DMS153 treated with DMSO at 0.1 percent for 48 hours (cell line): ENCODE measurements at regions not wholly inside any gene's neighbourhood (a gene's known extent, or its start where the extent isn't known, plus 50 kb on each side); places are given as distances from the start of the nearest gene placed in this dataset.

ENCODE experiments used
- DNase-seq: peaks from one replicate; lab custom pipeline; 2025; ENCODE audit not compliant: unreplicated experiment; lab: John Stamatoyannopoulos, UW

GRCh38 chr9:690517-691111 lies 150.9 kb upstream of the DMRT1 start:
- DNase-seq: no peak

DNA sequence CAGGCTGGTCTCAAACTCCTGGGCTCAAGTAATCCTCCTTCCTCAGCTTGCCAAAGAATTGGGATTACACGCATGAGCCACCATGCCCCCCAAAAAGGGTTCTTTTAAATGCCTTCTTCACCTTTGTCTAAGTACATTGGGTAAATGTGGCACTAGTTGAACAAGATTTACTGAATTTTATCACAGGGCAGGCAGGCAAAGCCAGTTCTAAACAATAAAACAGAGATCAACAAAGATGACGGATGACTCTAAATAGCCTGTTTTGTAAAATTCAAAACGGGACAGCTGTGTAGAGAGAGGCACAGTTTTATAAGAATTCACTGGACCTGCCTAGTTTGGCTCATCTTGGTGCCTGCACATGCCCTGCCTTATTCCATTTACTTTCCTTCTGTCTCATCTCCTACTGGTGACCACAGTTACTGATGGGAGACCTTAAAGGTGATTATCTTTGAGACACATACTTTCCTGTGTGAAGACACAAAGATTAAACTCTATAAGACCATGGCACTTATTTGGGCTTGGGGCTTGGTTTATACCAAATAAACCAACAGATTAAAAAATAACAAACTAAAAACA lies 149.6 kb upstream of the DMRT1 start:
- no peak for DNase-seq

- no peak for DNase-seq
These were observed 148.8 kb upstream of the DMRT1 start for GRCh38 chr9:692636-693129.

DNA sequence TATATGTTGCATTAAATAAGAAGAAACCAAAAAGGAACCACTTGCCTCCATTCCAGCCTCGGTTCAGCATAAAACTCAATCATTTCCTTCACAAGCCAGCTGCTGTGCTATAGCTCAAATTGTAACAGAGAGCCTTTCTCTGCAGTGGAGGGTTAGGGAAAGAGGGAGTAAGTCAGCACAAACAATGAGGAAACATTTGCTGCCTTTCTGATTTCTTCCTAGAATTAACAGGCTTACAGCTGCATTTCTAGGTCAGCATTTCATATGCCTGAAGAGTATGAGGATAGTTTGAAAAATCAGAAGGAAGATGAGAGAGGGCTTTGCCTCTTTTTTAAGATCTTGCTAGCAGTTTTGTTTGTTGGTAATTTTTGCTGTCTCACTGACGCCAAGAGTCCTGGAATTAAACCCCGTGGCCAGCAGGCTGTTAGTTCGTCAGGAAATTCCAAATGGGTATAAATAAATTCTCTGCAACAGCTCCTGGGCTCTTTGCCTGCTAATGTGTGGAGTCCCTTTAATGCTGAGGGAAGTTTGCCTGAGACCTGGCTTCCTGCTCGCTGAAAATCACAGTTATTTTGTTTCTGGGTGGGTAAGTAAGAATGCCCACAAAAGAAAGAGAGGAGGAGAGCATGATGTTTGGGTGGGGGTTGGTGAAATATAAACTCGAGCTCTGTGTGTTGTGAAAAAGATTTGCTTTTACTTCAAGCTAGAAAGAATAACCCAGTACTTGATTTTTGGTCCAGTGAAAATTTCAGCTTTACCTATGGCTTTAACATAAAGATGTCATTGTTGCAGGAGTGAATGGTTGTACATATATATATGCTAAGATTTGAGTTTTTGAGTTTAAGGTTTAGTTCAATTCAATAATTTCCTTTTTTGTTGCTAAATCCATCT lies 148.1 kb upstream of the DMRT1 start:
- DNase-seq: no peak

GRCh38 chr9:694092-694402 lies 147.4 kb upstream of the DMRT1 start:
- no peak for DNase-seq

DNA sequence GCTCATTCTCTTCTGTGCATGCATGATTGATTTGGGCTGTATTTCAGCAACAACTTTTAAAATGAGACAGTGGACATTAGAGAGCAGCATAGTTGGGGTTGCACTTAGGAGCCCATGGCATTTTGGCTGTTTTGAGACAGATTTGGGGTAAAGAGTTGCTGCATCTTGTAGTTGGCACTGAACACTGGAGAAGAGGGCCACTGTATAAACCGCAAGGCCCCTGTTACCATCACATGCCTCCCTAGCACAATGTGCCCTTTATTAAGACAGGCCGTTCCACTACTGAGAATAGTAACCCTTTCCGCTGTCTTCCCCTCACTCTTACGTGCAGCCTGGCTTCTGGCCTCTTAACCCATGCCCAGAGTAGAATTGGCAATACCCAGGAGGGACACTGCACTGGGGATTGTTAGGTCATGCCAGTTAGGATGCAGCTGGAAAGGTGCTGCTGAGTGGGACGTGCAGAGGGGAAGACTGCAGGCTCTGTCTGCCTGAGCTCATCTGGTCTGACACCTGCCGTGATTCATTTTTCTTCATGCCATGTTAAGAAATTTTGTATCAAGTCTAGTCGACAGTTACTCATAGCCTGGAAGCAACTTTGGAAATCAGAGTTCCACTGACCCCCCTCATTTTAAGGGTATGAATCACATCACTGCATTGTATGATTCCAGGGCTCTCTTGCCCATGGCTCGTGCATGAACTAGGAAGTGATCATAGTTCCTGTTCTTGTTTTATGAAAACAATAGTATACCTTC lies 146.9 kb upstream of the DMRT1 start:
- DNase-seq: no peak

DNA sequence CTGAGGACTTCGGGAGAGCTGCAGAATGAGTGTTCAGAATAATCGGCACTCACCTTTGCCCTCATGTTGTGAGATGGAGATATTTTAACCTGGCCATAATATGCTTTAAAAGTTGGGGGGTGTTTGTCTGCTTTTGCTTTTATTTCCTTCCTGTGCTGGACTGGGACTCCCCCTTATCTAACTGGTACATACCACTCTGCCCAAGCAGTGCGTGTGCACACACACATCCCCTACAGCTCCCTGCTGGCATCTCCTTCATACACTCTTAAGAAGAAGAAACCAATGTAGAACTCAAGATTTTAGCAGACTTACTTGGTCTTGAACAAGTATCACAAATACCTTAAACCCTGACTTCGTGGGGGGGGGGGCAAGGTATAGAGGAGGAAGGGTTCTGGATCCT lies 146.2 kb upstream of the DMRT1 start:
- no peak for DNase-seq

DNA sequence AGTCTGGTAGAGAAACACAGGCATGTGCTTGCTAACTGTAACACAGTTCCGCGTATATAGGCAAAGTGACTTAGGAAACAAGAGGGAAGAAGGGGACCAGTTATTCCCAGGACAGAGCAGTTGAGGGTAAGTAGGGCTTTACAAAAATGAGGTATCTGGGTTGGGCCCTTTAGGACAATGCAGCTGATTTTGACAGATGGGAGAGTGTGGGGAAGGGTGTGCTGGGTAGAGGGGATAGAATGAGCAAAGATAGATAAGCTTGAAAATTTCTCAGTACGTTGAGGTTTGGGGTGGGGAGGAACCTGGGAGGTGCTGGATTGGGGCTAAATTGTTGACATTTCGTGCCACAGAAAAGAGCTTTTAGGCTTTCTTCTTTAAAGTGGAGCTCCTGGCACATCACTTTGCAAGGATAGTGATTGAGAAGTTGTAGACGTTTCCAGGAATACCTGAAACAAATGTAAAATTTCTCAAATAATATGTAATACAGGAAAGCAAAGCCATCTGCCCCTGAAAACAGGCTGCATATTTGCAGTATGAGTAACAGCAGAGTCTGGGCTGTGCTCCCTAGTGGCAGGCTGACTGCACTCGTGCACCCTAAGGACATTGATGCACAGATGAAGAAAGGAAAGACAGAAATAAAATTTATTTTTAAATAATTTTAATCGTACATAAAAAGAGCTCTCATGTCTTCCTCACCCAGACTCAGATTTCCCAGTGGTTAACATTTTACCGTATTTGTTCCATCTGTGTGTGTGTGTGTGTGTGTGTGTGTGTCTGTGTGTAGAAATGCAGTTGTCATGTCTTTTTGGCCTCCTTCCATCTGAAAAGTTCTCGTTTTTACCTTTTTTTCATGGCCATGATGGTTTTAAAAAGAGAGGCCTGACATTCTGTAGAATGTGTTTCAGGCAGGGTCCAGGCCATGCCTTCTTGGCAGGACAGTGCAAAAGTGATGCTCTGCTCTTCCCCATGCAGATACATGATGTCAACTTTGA lies 144.9 kb upstream of the DMRT1 start:
- no peak for DNase-seq

- DNase-seq: no peak
These were observed 143.2 kb upstream of the DMRT1 start for GRCh38 chr9:698276-698675.

GRCh38 chr9:698954-699353 lies 142.5 kb upstream of the DMRT1 start:
- DNase-seq: no peak

DNA sequence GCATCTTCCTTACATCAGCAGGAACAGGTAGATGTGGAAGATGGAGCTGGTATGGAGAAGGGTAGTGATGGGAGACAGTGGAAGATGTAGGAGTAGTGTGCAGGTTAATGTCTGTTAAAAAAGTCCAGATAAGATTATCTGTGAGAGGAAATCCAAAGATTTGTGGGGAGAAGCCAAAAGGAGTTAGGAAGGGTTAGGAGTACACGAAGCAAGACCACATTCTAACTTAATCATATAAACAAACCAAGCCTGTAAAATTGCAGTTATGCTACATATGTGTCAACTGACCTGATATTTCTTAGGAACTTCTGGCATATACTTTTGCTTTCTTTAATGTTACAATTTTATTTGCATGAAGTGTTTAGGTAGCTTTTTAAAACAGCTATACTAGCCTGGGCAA lies 142.1 kb upstream of the DMRT1 start:
- no peak for DNase-seq

- no peak for DNase-seq
These were observed 140.9 kb upstream of the DMRT1 start for GRCh38 chr9:700365-701282.

- DNase-seq: no peak
These were observed 138.1 kb upstream of the DMRT1 start for GRCh38 chr9:703392-703791.

DNA sequence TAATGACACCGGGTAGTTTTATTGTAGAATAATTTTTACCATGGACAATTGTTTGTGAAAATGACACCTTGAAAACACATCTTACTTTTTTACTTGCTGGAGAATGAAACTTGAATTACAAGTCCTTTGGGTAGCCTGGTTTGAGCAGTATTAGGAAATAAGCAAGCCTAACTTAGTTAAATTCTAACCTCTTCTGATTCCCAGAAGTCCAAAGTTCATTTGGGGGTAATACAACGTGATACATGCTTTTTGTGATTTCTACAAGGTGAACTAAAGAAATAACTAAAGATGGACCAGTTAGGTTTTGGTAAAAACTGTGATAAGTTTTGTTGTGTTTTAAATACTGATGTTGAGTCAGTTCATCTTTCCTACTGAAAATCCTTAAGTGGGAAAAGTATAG lies 135.4 kb upstream of the DMRT1 start:
- DNase-seq: no peak

DNA sequence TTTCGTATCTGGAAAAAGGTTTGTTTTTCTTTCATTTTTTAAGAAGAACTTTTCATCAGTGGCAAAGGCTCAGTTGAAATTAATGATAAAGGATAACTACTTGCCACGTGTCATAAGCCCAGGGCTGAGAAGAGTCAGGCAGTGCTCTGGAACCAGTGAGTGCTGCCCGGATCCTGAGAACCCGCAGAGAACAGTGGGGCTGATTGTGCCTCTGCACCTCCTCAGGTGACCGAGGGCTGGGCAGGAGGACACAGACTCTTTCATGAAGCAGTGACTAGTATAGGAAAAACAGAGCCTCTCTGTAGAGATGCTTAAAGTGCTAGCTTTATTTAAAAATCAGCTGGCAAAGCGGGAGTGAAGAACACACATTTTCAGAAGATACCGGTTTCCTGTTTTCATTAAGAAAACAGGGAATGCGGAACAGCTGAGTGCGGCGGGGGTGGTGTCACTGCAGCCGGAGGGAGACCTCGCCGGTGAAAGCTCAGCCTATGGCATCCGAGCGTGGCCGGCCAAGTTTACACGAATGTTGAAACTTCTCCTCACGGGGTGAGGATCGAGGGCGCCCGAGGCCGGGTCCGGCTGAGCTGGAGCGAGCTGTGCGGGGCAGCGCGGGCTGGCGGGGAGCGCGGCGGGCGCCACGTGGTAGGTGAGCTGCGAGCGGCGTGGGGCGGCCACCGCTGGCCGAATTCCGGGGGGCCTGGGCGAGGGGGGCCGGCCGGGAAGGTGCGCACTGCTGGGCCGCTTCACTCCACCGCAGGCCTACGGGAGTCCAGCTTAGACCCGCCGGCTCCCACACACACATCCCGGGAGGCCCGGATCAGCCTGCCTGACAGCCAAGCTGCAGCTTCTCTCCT lies 134.7 kb upstream of the DMRT1 start:
- no peak for DNase-seq

- no peak for DNase-seq
These were observed 133.3 kb upstream of the DMRT1 start for GRCh38 chr9:708182-708550.

- no peak for DNase-seq
These were observed 132.7 kb upstream of the DMRT1 start for GRCh38 chr9:708551-709432.
